ENCODE measurements at regions not wholly inside any gene's neighbourhood (a gene's known extent, or its start where the extent isn't known, plus 50 kb on each side); places are given as distances from the start of the nearest gene placed in this dataset.

- H3K36me3 ChIP-seq (ENCODE audit: insufficient read depth, low read length): no peaks in the 10 kb centered on the region
- Mint-ChIP-seq H3K36me3 (ENCODE audit: low read depth) (no peaks in the 10 kb centered on the region), H3K27ac (no peak overlapping the region), H3K4me1 (ENCODE audit: low read depth) (no peaks in the 10 kb centered on the region), H3K9me3 (peaks cover 5% of the 10 kb centered on the region), H3K27me3 (peaks cover 29% of the 10 kb centered on the region), H3K4me3 (no peak overlapping the region)
- no peak overlapping the region for H3K4me3 ChIP-seq (ENCODE audit: low read length)
- no peaks in the 10 kb centered on the region for H3K9me3 ChIP-seq (ENCODE audit: control insufficient read depth in 1 of 2, insufficient read depth in 1 of 2, low read length in 2 of 2)
- H3K27ac ChIP-seq (ENCODE audit: low read depth in 1 of 2, low read length in 2 of 2): no peak overlapping the region
- ATAC-seq (ENCODE audit: poor library complexity) (no peak), DNase-seq (no peak)
- H3K27me3 ChIP-seq (ENCODE audit: control insufficient read depth in 1 of 2, insufficient read depth in 2 of 2, low read length in 2 of 2): no peaks in the 10 kb centered on the region
- no peaks in the 10 kb centered on the region for H3K4me1 ChIP-seq (ENCODE audit: insufficient read depth, low read length)
- POLR2A ChIA-PET: no interaction called here
- CTCF ChIA-PET: no interaction called here
- TF ChIP-seq CTCF (IDR thresholded peaks at IDR 0.05): no peak
- intact Hi-C loops (cut with DNase I, micrococcal nuclease): no loop called here
Observed at GRCh38 chr5:98713856-98714255, 59.6 kb upstream of the RGMB start.

GRCh38 chr5:98714710-98715288 is 58.7 kb upstream of the RGMB start:
- H3K36me3 ChIP-seq (ENCODE audit: insufficient read depth, low read length): no peaks in the 10 kb centered on the region
- no peak for TF ChIP-seq CTCF (IDR thresholded peaks at IDR 0.05)
- intact Hi-C loops (cut with DNase I, micrococcal nuclease): no loop called here
- no peaks in the 10 kb centered on the region for H3K9me3 ChIP-seq (ENCODE audit: control insufficient read depth in 1 of 2, insufficient read depth in 1 of 2, low read length in 2 of 2)
- peaks cover 37% of the 10 kb centered on the region for H3K27me3 Mint-ChIP-seq
- ChIA-PET POLR2A (no interaction called here), CTCF (no interaction called here)
- H3K4me1 ChIP-seq (ENCODE audit: insufficient read depth, low read length): no peaks in the 10 kb centered on the region
- no peaks in the 10 kb centered on the region for H3K36me3 Mint-ChIP-seq (ENCODE audit: low read depth)
- no peaks in the 10 kb centered on the region for H3K4me1 Mint-ChIP-seq (ENCODE audit: low read depth)
- H3K4me3 Mint-ChIP-seq: no peak overlapping the region
- DNase-seq (no peak), ATAC-seq (ENCODE audit: poor library complexity) (no peak)
- H3K27ac Mint-ChIP-seq: no peak overlapping the region
- H3K27ac ChIP-seq (ENCODE audit: low read depth in 1 of 2, low read length in 2 of 2): no peak overlapping the region
- peaks cover 9% of the 10 kb centered on the region for H3K9me3 Mint-ChIP-seq
- H3K4me3 ChIP-seq (ENCODE audit: low read length): no peak overlapping the region
- no peaks in the 10 kb centered on the region for H3K27me3 ChIP-seq (ENCODE audit: control insufficient read depth in 1 of 2, insufficient read depth in 2 of 2, low read length in 2 of 2)

GRCh38 chr5:98721231-98721928 is 52.1 kb upstream of the RGMB start:
- DNase-seq (no peak), ATAC-seq (ENCODE audit: poor library complexity) (no peak)
- intact Hi-C loops (cut with DNase I, micrococcal nuclease): no loop called here
- Mint-ChIP-seq H3K27ac (no peak overlapping the region), H3K4me3 (no peak overlapping the region), H3K27me3 (peaks cover 48% of the 10 kb centered on the region), H3K4me1 (ENCODE audit: low read depth) (no peaks in the 10 kb centered on the region), H3K9me3 (peaks cover 9% of the 10 kb centered on the region), H3K36me3 (ENCODE audit: low read depth) (no peaks in the 10 kb centered on the region)
- ChIA-PET CTCF (interaction anchor here (0.9 to 1.4 kb wide), 2 partner anchors 10 to 13 kb away, joined by 3 read pairs; no protein-coding TSS in a partner anchor), POLR2A (no interaction called here)
- H3K9me3 ChIP-seq (ENCODE audit: control insufficient read depth in 1 of 2, insufficient read depth in 1 of 2, low read length in 2 of 2): no peaks in the 10 kb centered on the region
- no peaks in the 10 kb centered on the region for H3K27me3 ChIP-seq (ENCODE audit: control insufficient read depth in 1 of 2, insufficient read depth in 2 of 2, low read length in 2 of 2)
- no peaks in the 10 kb centered on the region for H3K36me3 ChIP-seq (ENCODE audit: insufficient read depth, low read length)
- no peak overlapping the region for H3K27ac ChIP-seq (ENCODE audit: low read depth in 1 of 2, low read length in 2 of 2)
- no peak for TF ChIP-seq CTCF (IDR thresholded peaks at IDR 0.05)
- H3K4me1 ChIP-seq (ENCODE audit: insufficient read depth, low read length): no peaks in the 10 kb centered on the region
- no peak overlapping the region for H3K4me3 ChIP-seq (ENCODE audit: low read length)
